ENCODE measurements at regions not wholly inside any gene's neighbourhood (a gene's known extent, or its start where the extent isn't known, plus 50 kb on each side); places are given as distances from the start of the nearest gene placed in this dataset.
"Not testable (repeated sequence)": the region's sequence is repeated elsewhere in the genome, so short reads cannot be mapped to it uniquely, and the experiment has no call there.

DNA sequence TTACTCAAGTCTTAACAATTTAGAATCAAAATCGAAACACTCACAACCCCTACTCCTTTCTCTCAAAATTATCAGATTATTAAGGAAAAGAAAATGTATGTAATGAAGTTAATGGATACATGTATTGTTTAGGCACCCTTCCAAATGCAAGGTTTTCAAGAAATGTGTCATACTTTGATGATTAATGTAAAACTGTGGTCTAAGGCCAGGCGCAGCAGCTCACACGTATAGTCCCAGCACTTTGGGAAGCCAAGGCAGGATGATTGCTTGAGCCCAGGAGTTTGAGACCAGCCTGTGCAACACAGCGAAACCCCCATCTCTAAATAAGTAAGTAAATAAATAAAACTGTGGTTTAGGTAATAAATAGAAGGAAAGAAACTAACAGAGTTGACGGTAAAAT, 126.6 kb downstream of the NBPF8 start:
- not testable (repeated sequence) for H3K4me3 ChIP-seq (ENCODE audit: low read length in 2 of 2); H3K27me3 ChIP-seq (ENCODE audit: control insufficient read depth in 2 of 2, insufficient read depth in 1 of 2, low read length in 1 of 2); DNase-seq (ENCODE audit: low read depth in 6 of 9, low spot score in 9 of 9); H3K36me3 ChIP-seq (ENCODE audit: control insufficient read depth in 2 of 2, insufficient read depth in 2 of 2, low read length in 1 of 2); H3K27ac ChIP-seq (ENCODE audit: low read depth in 1 of 2, low read length in 1 of 2); H3K4me1 ChIP-seq (ENCODE audit: control insufficient read depth in 2 of 2, insufficient read depth in 2 of 2, low read length in 2 of 2); H3K9me3 ChIP-seq (ENCODE audit: control insufficient read depth in 2 of 2, insufficient read depth in 1 of 2, low read length in 1 of 2)
- 98% methylated on average over 2 of the region's 5 CpGs for WGBS

DNA sequence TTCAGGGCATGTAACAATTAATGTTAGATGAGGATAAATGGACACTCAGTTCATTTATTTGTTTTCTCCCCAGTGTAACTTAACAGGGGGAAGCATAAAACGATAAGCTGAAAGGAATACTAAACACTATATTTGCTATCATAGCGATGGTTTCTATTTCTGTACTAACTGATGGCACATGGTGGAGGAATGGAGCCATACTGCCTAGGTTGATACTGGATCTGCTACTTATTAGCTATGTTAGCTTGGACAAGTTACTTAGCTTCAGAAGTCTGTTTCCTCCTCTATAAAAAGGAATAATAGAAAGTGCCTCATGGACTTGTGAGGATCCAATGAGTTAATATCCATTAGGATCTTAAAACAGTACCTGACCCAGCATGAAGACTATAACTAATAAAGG, 127.5 kb downstream of the NBPF8 start:
- WGBS = no CpG with 5 or more reads among the region's 2 CpGs
- not testable (repeated sequence) for H3K4me1 ChIP-seq (ENCODE audit: control insufficient read depth in 2 of 2, insufficient read depth in 2 of 2, low read length in 2 of 2); H3K9me3 ChIP-seq (ENCODE audit: control insufficient read depth in 2 of 2, insufficient read depth in 1 of 2, low read length in 1 of 2); DNase-seq (ENCODE audit: low read depth in 6 of 9, low spot score in 9 of 9); H3K27me3 ChIP-seq (ENCODE audit: control insufficient read depth in 2 of 2, insufficient read depth in 1 of 2, low read length in 1 of 2); H3K4me3 ChIP-seq (ENCODE audit: low read length in 2 of 2); H3K27ac ChIP-seq (ENCODE audit: low read depth in 1 of 2, low read length in 1 of 2); H3K36me3 ChIP-seq (ENCODE audit: control insufficient read depth in 2 of 2, insufficient read depth in 2 of 2, low read length in 1 of 2)

DNA sequence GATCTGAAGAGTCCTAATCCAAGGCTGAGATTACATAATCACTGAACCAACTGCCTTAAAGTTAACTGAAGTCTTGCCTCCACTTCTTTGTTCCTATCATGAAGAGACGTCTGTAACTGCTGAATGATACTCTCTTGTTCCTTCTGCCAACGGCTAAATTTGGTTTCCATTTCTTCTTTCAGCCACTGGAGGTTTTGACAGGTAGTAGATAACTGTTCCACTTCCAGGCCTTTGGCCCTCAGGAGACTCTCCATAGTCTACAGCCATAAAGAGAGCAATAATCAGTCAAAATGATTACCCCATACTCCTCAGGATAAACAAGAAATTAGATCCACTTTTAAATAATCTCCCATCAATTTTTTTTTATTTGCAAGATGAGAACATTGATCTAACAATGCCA, 128.1 kb downstream of the NBPF8 start:
- H3K4me1 ChIP-seq (ENCODE audit: control insufficient read depth in 2 of 2, insufficient read depth in 2 of 2, low read length in 2 of 2); H3K27ac ChIP-seq (ENCODE audit: low read depth in 1 of 2, low read length in 1 of 2); DNase-seq (ENCODE audit: low read depth in 6 of 9, low spot score in 9 of 9); H3K27me3 ChIP-seq (ENCODE audit: control insufficient read depth in 2 of 2, insufficient read depth in 1 of 2, low read length in 1 of 2); H3K36me3 ChIP-seq (ENCODE audit: control insufficient read depth in 2 of 2, insufficient read depth in 2 of 2, low read length in 1 of 2); H3K9me3 ChIP-seq (ENCODE audit: control insufficient read depth in 2 of 2, insufficient read depth in 1 of 2, low read length in 1 of 2); H3K4me3 ChIP-seq (ENCODE audit: low read length in 2 of 2): not testable (repeated sequence)
- WGBS = no CpG with 5 or more reads among the region's 2 CpGs

DNA sequence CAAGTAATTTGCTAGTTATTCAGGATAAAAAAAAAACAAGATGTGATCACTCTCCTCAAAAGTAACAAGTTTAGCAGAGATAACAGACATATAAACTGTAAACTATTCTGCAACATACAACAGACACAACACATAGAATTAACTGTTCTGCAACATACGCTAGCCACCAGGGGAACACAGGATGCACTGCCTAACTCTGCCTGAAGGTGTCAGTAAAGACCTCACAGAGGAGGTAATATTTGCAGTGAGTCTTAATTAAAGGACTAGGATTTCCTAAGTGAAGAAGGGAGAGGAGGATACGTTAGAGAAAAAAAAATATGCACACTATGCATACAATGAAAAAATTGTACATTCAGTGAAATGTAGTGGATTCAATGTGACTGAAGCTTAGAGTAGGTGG, 129.6 kb downstream of the NBPF8 start:
- not testable (repeated sequence) for H3K36me3 ChIP-seq (ENCODE audit: control insufficient read depth in 2 of 2, insufficient read depth in 2 of 2, low read length in 1 of 2); H3K4me1 ChIP-seq (ENCODE audit: control insufficient read depth in 2 of 2, insufficient read depth in 2 of 2, low read length in 2 of 2); H3K9me3 ChIP-seq (ENCODE audit: control insufficient read depth in 2 of 2, insufficient read depth in 1 of 2, low read length in 1 of 2); H3K27ac ChIP-seq (ENCODE audit: low read depth in 1 of 2, low read length in 1 of 2); H3K27me3 ChIP-seq (ENCODE audit: control insufficient read depth in 2 of 2, insufficient read depth in 1 of 2, low read length in 1 of 2); H3K4me3 ChIP-seq (ENCODE audit: low read length in 2 of 2); DNase-seq (ENCODE audit: low read depth in 6 of 9, low spot score in 9 of 9)
- 40% methylated on average over 1 of the region's 2 CpGs for WGBS

DNA sequence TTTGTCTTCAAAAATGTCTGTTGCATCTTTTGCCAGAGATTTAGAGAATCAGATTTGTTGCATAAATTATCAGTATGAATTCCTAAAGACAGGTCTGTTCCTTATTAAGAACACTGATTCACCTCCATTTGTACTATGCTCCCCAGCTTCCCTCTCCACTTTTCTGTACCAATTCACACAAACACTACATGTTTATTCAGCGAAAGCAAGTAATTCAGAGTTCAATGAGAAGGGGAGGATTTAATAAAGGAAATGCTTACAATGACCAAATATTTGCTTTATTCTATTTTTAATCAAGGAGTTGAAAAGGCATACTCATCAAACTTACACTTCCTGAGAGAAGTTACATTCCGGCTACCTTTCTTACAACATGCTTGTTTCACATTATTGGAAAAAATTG, 135.5 kb downstream of the NBPF8 start:
- not testable (repeated sequence) for DNase-seq (ENCODE audit: low read depth in 6 of 9, low spot score in 9 of 9); H3K4me1 ChIP-seq (ENCODE audit: control insufficient read depth in 2 of 2, insufficient read depth in 2 of 2, low read length in 2 of 2); H3K27ac ChIP-seq (ENCODE audit: low read depth in 1 of 2, low read length in 1 of 2); H3K4me3 ChIP-seq (ENCODE audit: low read length in 2 of 2); H3K36me3 ChIP-seq (ENCODE audit: control insufficient read depth in 2 of 2, insufficient read depth in 2 of 2, low read length in 1 of 2); H3K27me3 ChIP-seq (ENCODE audit: control insufficient read depth in 2 of 2, insufficient read depth in 1 of 2, low read length in 1 of 2); H3K9me3 ChIP-seq (ENCODE audit: control insufficient read depth in 2 of 2, insufficient read depth in 1 of 2, low read length in 1 of 2)
- WGBS = 100% methylated on average over 1 of the region's 2 CpGs

DNA sequence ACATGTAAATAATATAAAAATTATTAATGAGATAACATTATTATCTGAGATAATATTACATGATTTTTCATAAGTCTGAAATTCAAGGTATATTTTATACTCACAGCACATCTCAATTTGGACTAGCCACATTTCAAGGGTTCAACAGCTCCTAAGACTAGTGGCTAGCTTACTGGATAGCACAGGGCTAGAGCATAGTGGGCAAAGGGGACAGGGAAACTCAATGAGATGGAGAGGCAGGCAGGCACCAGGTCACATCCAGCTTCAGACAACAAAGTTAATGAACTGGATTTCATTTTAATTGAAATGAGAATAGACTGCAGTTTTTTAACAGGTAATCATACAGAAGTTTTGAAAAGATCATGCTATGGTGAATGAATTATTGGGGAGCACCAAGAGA, 137.4 kb downstream of the NBPF8 start:
- not testable (repeated sequence) for H3K27me3 ChIP-seq (ENCODE audit: control insufficient read depth in 2 of 2, insufficient read depth in 1 of 2, low read length in 1 of 2); H3K27ac ChIP-seq (ENCODE audit: low read depth in 1 of 2, low read length in 1 of 2); H3K9me3 ChIP-seq (ENCODE audit: control insufficient read depth in 2 of 2, insufficient read depth in 1 of 2, low read length in 1 of 2); H3K4me1 ChIP-seq (ENCODE audit: control insufficient read depth in 2 of 2, insufficient read depth in 2 of 2, low read length in 2 of 2); DNase-seq (ENCODE audit: low read depth in 6 of 9, low spot score in 9 of 9); H3K36me3 ChIP-seq (ENCODE audit: control insufficient read depth in 2 of 2, insufficient read depth in 2 of 2, low read length in 1 of 2); H3K4me3 ChIP-seq (ENCODE audit: low read length in 2 of 2)

DNA sequence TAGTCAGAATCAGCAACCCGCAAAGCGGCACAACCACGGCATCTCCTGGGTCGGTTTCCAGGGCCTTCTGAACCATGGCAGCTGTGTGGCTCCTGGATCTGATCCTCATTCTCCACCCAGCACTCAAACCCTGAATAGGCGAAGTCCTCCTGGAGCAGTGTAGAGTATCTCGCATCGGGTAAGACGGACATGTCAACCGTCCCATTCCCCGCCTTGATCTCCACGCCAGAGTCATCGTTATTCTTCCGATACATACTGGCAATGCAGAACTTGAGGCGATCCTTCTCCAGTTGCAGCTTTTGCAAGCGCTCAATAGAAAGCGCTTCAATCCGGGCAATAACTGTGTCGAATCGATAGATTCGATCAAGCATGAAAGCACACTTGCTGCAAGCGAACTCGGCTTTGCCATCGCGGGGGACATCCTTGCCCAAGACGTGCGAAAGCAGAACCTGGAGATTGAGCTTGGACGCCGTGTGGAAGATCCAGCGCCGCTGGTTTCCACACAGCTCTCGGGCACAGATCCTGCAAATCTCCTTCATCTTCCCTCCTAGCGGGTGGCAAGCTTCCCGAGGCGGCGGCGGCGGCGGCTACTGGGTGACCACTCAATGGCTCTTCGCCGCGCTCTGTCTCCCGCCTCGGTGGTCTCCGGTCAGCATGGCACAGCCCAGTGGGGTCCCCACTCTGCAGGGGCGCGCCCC, 142.9 kb downstream of the NBPF8 start:
- H3K4me1 ChIP-seq (ENCODE audit: control insufficient read depth in 2 of 2, insufficient read depth in 2 of 2, low read length in 2 of 2); H3K36me3 ChIP-seq (ENCODE audit: control insufficient read depth in 2 of 2, insufficient read depth in 2 of 2, low read length in 1 of 2); H3K9me3 ChIP-seq (ENCODE audit: control insufficient read depth in 2 of 2, insufficient read depth in 1 of 2, low read length in 1 of 2); H3K27ac ChIP-seq (ENCODE audit: low read depth in 1 of 2, low read length in 1 of 2); H3K27me3 ChIP-seq (ENCODE audit: control insufficient read depth in 2 of 2, insufficient read depth in 1 of 2, low read length in 1 of 2): not testable (repeated sequence)
- peak in 3 of 9 donors; percentile 0 to 5 (median 1) for DNase-seq (ENCODE audit: low read depth in 6 of 9, low spot score in 9 of 9)
- 2% methylated on average over 19 of the region's 46 CpGs for WGBS
- peak overlapping the region in 1 of 2 donors; percentile 31 for H3K4me3 ChIP-seq (ENCODE audit: low read length in 2 of 2)

DNA sequence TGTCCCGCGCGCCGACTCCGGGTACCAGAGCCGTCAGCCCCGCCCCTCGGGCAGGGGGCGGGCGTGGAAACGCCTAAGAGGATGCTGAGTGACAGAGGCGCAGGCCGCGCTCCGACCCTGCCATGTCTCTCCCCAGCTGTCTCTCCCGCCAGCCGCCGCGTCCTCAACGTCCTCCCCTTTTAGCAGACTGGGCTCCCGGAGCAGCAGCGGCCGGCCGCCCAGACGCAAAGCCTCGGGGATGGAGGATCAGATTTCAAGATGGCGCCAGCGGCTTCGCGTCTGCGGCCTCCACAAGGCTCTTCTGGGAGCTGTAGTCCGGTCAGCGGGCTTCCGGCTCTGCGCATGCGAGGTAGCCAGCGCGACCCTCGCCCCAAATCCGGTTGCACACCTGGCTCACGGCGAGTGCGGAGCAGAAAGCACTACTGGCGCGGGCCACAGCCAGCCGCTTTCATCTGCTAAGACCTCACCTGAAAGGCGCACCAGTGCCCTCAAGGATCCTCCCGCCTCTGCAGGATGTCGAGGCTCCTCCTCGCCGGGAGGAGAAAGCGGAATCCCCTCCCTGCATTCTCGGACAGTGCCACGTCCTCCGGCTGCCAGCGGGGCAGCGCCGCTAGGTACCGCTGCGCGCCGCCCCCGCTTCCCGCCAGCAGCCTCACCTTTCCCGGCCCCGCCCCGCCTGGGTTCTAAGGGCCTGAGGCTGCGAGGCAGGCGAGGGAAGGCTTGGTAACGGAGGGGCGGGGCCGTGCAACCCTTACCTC, 143.6 kb downstream of the NBPF8 start:
- peak in 6 of 9 donors; percentile 27 to 62 (median 39) for DNase-seq (ENCODE audit: low read depth in 6 of 9, low spot score in 9 of 9)
- not testable (repeated sequence) for H3K27ac ChIP-seq (ENCODE audit: low read depth in 1 of 2, low read length in 1 of 2); H3K36me3 ChIP-seq (ENCODE audit: control insufficient read depth in 2 of 2, insufficient read depth in 2 of 2, low read length in 1 of 2); H3K9me3 ChIP-seq (ENCODE audit: control insufficient read depth in 2 of 2, insufficient read depth in 1 of 2, low read length in 1 of 2); H3K4me1 ChIP-seq (ENCODE audit: control insufficient read depth in 2 of 2, insufficient read depth in 2 of 2, low read length in 2 of 2); H3K27me3 ChIP-seq (ENCODE audit: control insufficient read depth in 2 of 2, insufficient read depth in 1 of 2, low read length in 1 of 2)
- H3K4me3 ChIP-seq (ENCODE audit: low read length in 2 of 2) = peak overlapping the region; percentile 38 to 46
- 1% methylated on average over 45 of the region's 72 CpGs for WGBS

DNA sequence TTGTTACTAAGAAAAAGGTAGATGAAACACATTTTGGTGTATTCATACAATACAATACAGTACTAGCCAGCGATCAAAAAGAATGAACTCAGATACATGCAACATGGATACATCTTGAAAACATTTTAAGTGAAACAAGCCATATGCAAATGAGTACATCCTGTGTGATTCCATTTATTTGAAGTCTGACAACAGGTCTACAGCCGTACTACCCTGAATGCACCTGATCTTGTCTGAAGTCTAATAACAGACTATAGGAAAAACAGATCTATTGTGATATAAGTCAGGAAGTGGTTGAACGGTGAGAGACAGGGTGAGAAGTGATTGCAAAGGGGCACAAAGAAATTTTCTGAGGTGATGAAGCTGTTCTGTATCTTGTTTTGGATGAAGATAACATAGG, 146.9 kb downstream of the NBPF8 start:
- H3K27ac ChIP-seq (ENCODE audit: low read depth in 1 of 2, low read length in 1 of 2); H3K4me1 ChIP-seq (ENCODE audit: control insufficient read depth in 2 of 2, insufficient read depth in 2 of 2, low read length in 2 of 2); H3K4me3 ChIP-seq (ENCODE audit: low read length in 2 of 2); H3K9me3 ChIP-seq (ENCODE audit: control insufficient read depth in 2 of 2, insufficient read depth in 1 of 2, low read length in 1 of 2); H3K27me3 ChIP-seq (ENCODE audit: control insufficient read depth in 2 of 2, insufficient read depth in 1 of 2, low read length in 1 of 2); H3K36me3 ChIP-seq (ENCODE audit: control insufficient read depth in 2 of 2, insufficient read depth in 2 of 2, low read length in 1 of 2): not testable (repeated sequence)
- 30% methylated on average over 3 of the region's 3 CpGs for whole genome bisulfite sequencing
- DNase-seq (ENCODE audit: low read depth in 6 of 9, low spot score in 9 of 9) = peak in 2 of 9 donors; percentile 2 to 27

Data from thymus (tissue), 11 donors.